ENCODE measurements at regions not wholly inside any gene's neighbourhood (a gene's known extent, or its start where the extent isn't known, plus 50 kb on each side); places are given as distances from the start of the nearest gene placed in this dataset.

GRCh38 chr3:72087420-72087819 lies 302.5 kb upstream of the PROK2 start:
- Histone ChIP-seq H2AFZ (ENCODE audit: low read depth) (no peak overlapping the region), H3K4me2 (no peak overlapping the region), H3K27me3 (ENCODE audit: insufficient read depth, low read depth) (no peaks in the 10 kb centered on the region), H3K79me2 (ENCODE audit: insufficient read depth, low read depth) (no peaks in the 10 kb centered on the region), H3K4me3 (IDR thresholded peaks at IDR 0.05; ENCODE audit: insufficient read depth, low read depth, low read length) (no peak overlapping the region), H3K36me3 (ENCODE audit: insufficient read depth) (no peaks in the 10 kb centered on the region), H3K27ac (no peak overlapping the region), H3K9ac (no peak overlapping the region), H4K20me1 (ENCODE audit: insufficient read depth) (no peaks in the 10 kb centered on the region), H3K4me1 (ENCODE audit: low read depth, poor library complexity, severe bottlenecking) (no peaks in the 10 kb centered on the region)
- TF ChIP-seq, protein P1, sequence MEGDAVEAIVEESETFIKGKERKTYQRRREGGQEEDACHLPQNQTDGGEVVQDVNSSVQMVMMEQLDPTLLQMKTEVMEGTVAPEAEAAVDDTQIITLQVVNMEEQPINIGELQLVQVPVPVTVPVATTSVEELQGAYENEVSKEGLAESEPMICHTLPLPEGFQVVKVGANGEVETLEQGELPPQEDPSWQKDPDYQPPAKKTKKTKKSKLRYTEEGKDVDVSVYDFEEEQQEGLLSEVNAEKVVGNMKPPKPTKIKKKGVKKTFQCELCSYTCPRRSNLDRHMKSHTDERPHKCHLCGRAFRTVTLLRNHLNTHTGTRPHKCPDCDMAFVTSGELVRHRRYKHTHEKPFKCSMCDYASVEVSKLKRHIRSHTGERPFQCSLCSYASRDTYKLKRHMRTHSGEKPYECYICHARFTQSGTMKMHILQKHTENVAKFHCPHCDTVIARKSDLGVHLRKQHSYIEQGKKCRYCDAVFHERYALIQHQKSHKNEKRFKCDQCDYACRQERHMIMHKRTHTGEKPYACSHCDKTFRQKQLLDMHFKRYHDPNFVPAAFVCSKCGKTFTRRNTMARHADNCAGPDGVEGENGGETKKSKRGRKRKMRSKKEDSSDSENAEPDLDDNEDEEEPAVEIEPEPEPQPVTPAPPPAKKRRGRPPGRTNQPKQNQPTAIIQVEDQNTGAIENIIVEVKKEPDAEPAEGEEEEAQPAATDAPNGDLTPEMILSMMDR (conservative IDR thresholded peaks at IDR 0.05; ENCODE audit: low read depth, low read length): no peak

- no peak overlapping the region for H2AFZ ChIP-seq (ENCODE audit: low read depth)
Measured at GRCh38 chr3:72086743-72087087, 301.8 kb upstream of the PROK2 start.

DNA sequence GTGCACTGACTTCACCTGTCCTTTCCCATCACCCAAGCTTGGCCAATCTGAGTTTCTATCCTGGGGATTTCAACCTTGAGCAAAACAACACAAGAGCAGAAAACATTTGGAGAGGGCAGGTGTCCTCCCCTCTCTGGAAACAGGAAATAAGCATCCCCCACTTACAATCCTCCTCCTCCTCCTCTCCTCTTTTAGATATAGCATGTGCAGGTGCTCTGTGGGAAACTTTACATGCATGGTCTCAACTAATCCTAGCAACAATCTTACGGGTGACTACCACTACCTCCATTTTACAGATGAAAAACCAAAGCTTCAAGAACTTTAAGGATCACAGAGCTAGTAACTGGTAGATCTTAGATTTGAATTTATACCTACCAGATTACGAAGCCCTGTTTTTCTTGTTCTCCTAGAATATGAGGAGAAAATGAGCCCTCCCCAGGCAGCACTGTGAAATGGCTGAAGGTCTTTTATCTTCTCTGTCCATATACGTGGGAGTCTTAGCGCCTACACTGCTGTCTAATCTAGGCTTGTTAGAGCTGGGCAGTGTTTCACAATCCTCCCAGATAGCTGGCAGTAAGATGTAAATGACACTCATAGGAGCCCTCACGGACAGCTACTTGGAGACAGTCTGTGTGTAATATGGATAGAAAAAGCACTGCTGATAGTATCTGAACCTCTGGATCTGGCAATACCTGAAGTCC lies 301.2 kb upstream of the PROK2 start:
- H3K4me3 ChIP-seq (IDR thresholded peaks at IDR 0.05; ENCODE audit: insufficient read depth, low read depth, low read length): no peak overlapping the region
- H3K36me3 ChIP-seq (ENCODE audit: insufficient read depth): no peaks in the 10 kb centered on the region
- H4K20me1 ChIP-seq (ENCODE audit: insufficient read depth): no peaks in the 10 kb centered on the region
- no peak overlapping the region for H3K4me2 ChIP-seq
- H2AFZ ChIP-seq (ENCODE audit: low read depth): no peak overlapping the region
- no peaks in the 10 kb centered on the region for H3K27me3 ChIP-seq (ENCODE audit: insufficient read depth, low read depth)
- no peak overlapping the region for H3K27ac ChIP-seq
- H3K4me1 ChIP-seq (ENCODE audit: low read depth, poor library complexity, severe bottlenecking): no peaks in the 10 kb centered on the region
- H3K79me2 ChIP-seq (ENCODE audit: insufficient read depth, low read depth): no peaks in the 10 kb centered on the region
- H3K9ac ChIP-seq: no peak overlapping the region
- TF ChIP-seq, protein P1 (conservative IDR thresholded peaks at IDR 0.05; ENCODE audit: low read depth, low read length): no peak

More at GRCh38 chr3:72086743-72087087, 301.8 kb upstream of the PROK2 start:
- no peak overlapping the region for H3K27ac ChIP-seq
- no peaks in the 10 kb centered on the region for H3K79me2 ChIP-seq (ENCODE audit: insufficient read depth, low read depth)
- no peak overlapping the region for H3K4me3 ChIP-seq (IDR thresholded peaks at IDR 0.05; ENCODE audit: insufficient read depth, low read depth, low read length)
- no peaks in the 10 kb centered on the region for H3K4me1 ChIP-seq (ENCODE audit: low read depth, poor library complexity, severe bottlenecking)
- H3K36me3 ChIP-seq (ENCODE audit: insufficient read depth): no peaks in the 10 kb centered on the region
- no peak overlapping the region for H3K4me2 ChIP-seq
- no peak overlapping the region for H3K9ac ChIP-seq
- H4K20me1 ChIP-seq (ENCODE audit: insufficient read depth): no peaks in the 10 kb centered on the region
- TF ChIP-seq, protein P1 (conservative IDR thresholded peaks at IDR 0.05; ENCODE audit: low read depth, low read length): no peak
- no peaks in the 10 kb centered on the region for H3K27me3 ChIP-seq (ENCODE audit: insufficient read depth, low read depth)

DNA sequence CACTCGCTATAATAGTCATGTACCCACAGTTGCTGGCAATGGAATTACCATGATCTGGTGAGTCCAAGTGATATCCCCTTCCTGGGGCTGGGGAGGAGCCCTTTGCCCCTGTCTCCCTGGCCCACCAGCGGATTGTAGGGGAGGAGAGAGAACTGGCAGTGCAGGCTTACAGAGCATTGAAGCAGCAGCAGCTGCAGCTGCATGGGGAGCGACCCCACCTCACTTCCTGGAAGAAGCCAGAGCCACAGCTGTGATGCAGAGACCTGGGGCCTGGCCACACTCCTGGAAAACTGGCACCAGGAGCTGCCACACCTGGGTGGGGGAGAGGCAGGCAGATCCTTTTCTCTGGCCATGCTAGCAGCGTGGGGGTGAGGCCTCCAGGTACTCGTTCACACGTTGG lies 300.1 kb upstream of the PROK2 start:
- Histone ChIP-seq H3K4me3 (IDR thresholded peaks at IDR 0.05; ENCODE audit: insufficient read depth, low read depth, low read length) (no peak overlapping the region), H2AFZ (ENCODE audit: low read depth) (no peak overlapping the region), H3K4me1 (ENCODE audit: low read depth, poor library complexity, severe bottlenecking) (no peaks in the 10 kb centered on the region), H3K4me2 (no peak overlapping the region), H3K27me3 (ENCODE audit: insufficient read depth, low read depth) (no peaks in the 10 kb centered on the region), H4K20me1 (ENCODE audit: insufficient read depth) (no peaks in the 10 kb centered on the region), H3K27ac (no peak overlapping the region), H3K79me2 (ENCODE audit: insufficient read depth, low read depth) (no peaks in the 10 kb centered on the region), H3K36me3 (ENCODE audit: insufficient read depth) (no peaks in the 10 kb centered on the region), H3K9ac (no peak overlapping the region)
- TF ChIP-seq, protein P1 (conservative IDR thresholded peaks at IDR 0.05; ENCODE audit: low read depth, low read length): no peak
